HCT116 (cell line): ENCODE measurements at regions not wholly inside any gene's neighbourhood (a gene's known extent, or its start where the extent isn't known, plus 50 kb on each side); places are given as distances from the start of the nearest gene placed in this dataset.

ENCODE experiments used
- CEBPB ChIP-seq: IDR thresholded peaks from 2 replicates; pipeline ENCODE4 v1.6.1; 2012; ENCODE audit warnings: low read depth
- CTCF ChIP-seq, 3 experiments: fragments of 200-600 bp in 1 of 3; sonication (generic) in 1 of 3; IDR thresholded peaks in 2 of 3; conservative IDR thresholded peaks in 1 of 3; 2 replicates each; pipeline ENCODE4 v1.5.1; 2012 to 2017; ENCODE audit warnings: low read depth in 2 of 3, low read length in 2 of 3, antibody characterized with exemption in 1 of 3, borderline replicate concordance in 1 of 3, control low read depth in 1 of 3, mild to moderate bottlenecking in 1 of 3, mixed read lengths in 1 of 3, mixed run types in 1 of 3, moderate library complexity in 1 of 3; ENCODE audit not compliant: insufficient read depth in 1 of 3
- EGR1 ChIP-seq: IDR thresholded peaks from 2 replicates; pipeline ENCODE4 v1.6.1; 2012; ENCODE audit warnings: low read depth
- EZH2 ChIP-seq: fragments of 200-600 bp; sonication (generic); IDR thresholded peaks from 2 replicates; pipeline ENCODE4 v1.6.1; 2017; ENCODE audit warnings: antibody characterized with exemption, mixed run types
- EZH2phosphoT487 ChIP-seq: fragments of 200-600 bp; IDR thresholded peaks from 2 replicates; pipeline ENCODE4 v1.6.1; 2018; ENCODE audit warnings: antibody characterized with exemption, borderline replicate concordance
- JUND ChIP-seq: IDR thresholded peaks from 2 replicates; pipeline ENCODE4 v1.6.1; 2012
- MAX ChIP-seq: IDR thresholded peaks from 2 replicates; pipeline ENCODE4 v1.6.1; 2012
- POLR2A ChIP-seq: IDR thresholded peaks from 2 replicates; pipeline ENCODE4 v1.7.0; 2011; ENCODE audit warnings: borderline replicate concordance; ENCODE audit not compliant: insufficient read depth, insufficient read length; ENCODE audit errors: extremely low read depth
- RAD21 ChIP-seq: IDR thresholded peaks from 2 replicates; pipeline ENCODE4 v1.6.1; 2012; ENCODE audit warnings: low read depth, mild to moderate bottlenecking
- REST ChIP-seq: IDR thresholded peaks from 2 replicates; pipeline ENCODE4 v1.6.1; 2012; ENCODE audit warnings: low read depth
- YY1 ChIP-seq: IDR thresholded peaks from 2 replicates; pipeline ENCODE4 v1.6.1; 2011; ENCODE audit warnings: low read length, low read depth, moderate library complexity, mild to moderate bottlenecking; ENCODE audit not compliant: insufficient replicate concordance; ENCODE audit errors: extremely low read depth
- ZNF274 ChIP-seq: fragments of 200-500 bp; sonication (Bioruptor generic); IDR thresholded peaks from 2 replicates; pipeline ENCODE4 v1.6.1; 2014; ENCODE audit warnings: mild to moderate bottlenecking, low read depth, low read length, inconsistent platforms

- TF ChIP-seq ZNF274 (no peak), CTCF (IDR thresholded peaks at IDR 0.05 in 2 of 3, conservative IDR thresholded peaks at IDR 0.05 in 1 of 3; ENCODE audit: borderline replicate concordance in 1 of 3, insufficient read depth in 1 of 3, low read depth in 2 of 3, low read length in 2 of 3) (no peak), MAX (no peak), YY1 (no peak), EZH2 (no peak), CEBPB (no peak), POLR2A (no peak), JUND (no peak), RAD21 (no peak), EGR1 (no peak), REST (no peak), EZH2phosphoT487 (no peak)
Observed at GRCh38 chr12:18797604-18798003, 59.7 kb downstream of the CAPZA3 start.
